ENCODE measurements at regions not wholly inside any gene's neighbourhood (a gene's known extent, or its start where the extent isn't known, plus 50 kb on each side); places are given as distances from the start of the nearest gene placed in this dataset.
A peak's percentile ranks its signal among the peaks of the same experiment; 100 is the strongest.

GRCh38 chr11:110939471-110939870 is 227.2 kb upstream of the ARHGAP20 start:
- no peak for DNase-seq (ENCODE audit: low read depth, low spot score)
- in situ Hi-C loops (cut with HindIII; ENCODE audit: low sequenced_read_pairs): no loop called here
- TF ChIP-seq CTCF (IDR thresholded peaks at IDR 0.05; ENCODE audit: low read depth, low read length): no peak
- no peak overlapping the region for H3K4me3 ChIP-seq (ENCODE audit: low read depth, low read length)

- DNase-seq (ENCODE audit: low read depth, low spot score): no peak
- in situ Hi-C loops (cut with HindIII; ENCODE audit: low sequenced_read_pairs): no loop called here
- no peak for TF ChIP-seq CTCF (IDR thresholded peaks at IDR 0.05; ENCODE audit: low read depth, low read length)
- no peak overlapping the region for H3K4me3 ChIP-seq (ENCODE audit: low read depth, low read length)
Measured at GRCh38 chr11:110935018-110935640, 222.9 kb upstream of the ARHGAP20 start.

GRCh38 chr11:110929129-110929528 is 216.9 kb upstream of the ARHGAP20 start:
- no peak for DNase-seq (ENCODE audit: low read depth, low spot score)
- in situ Hi-C loops (cut with HindIII; ENCODE audit: low sequenced_read_pairs): no loop called here
- TF ChIP-seq CTCF (IDR thresholded peaks at IDR 0.05; ENCODE audit: low read depth, low read length): no peak
- no peak overlapping the region for H3K4me3 ChIP-seq (ENCODE audit: low read depth, low read length)

GRCh38 chr11:110928391-110928790 is 216.2 kb upstream of the ARHGAP20 start:
- H3K4me3 ChIP-seq (ENCODE audit: low read depth, low read length): no peak overlapping the region
- no peak for DNase-seq (ENCODE audit: low read depth, low spot score)
- no peak for TF ChIP-seq CTCF (IDR thresholded peaks at IDR 0.05; ENCODE audit: low read depth, low read length)
- in situ Hi-C loops (cut with HindIII; ENCODE audit: low sequenced_read_pairs): no loop called here

GRCh38 chr11:110921742-110922521 is 209.7 kb upstream of the ARHGAP20 start:
- in situ Hi-C loops (cut with HindIII; ENCODE audit: low sequenced_read_pairs): no loop called here
- TF ChIP-seq CTCF (IDR thresholded peaks at IDR 0.05; ENCODE audit: low read depth, low read length): no peak
- H3K4me3 ChIP-seq (ENCODE audit: low read depth, low read length): no peak overlapping the region
- DNase-seq (ENCODE audit: low read depth, low spot score): peak; percentile 62

GRCh38 chr11:110919241-110919922 is 207.1 kb upstream of the ARHGAP20 start:
- H3K4me3 ChIP-seq (ENCODE audit: low read depth, low read length): no peak overlapping the region
- in situ Hi-C loops (cut with HindIII; ENCODE audit: low sequenced_read_pairs): no loop called here
- no peak for DNase-seq (ENCODE audit: low read depth, low spot score)
- TF ChIP-seq CTCF (IDR thresholded peaks at IDR 0.05; ENCODE audit: low read depth, low read length): no peak
